GM10248 (cell line): ENCODE measurements at regions not wholly inside any gene's neighbourhood (a gene's known extent, or its start where the extent isn't known, plus 50 kb on each side); places are given as distances from the start of the nearest gene placed in this dataset.
"Not testable (repeated sequence)": the region's sequence is repeated elsewhere in the genome, so short reads cannot be mapped to it uniquely, and the experiment has no call there.

Experiments used
- CTCF ChIA-PET: fragments of 300-600 bp; sonication (Branson Sonifier 250); formaldehyde crosslinking; extraction: SDS; loops from one replicate; lab custom pipeline; 2021; ENCODE audit warnings: antibody characterized with exemption; lab: Yijun Ruan, JAX
- POLR2A ChIA-PET: fragments of 350-650 bp; sonication (Branson Sonifier 250); formaldehyde crosslinking; extraction: SDS; loops from one replicate; lab custom pipeline; 2020; ENCODE audit warnings: antibody characterized with exemption; lab: Yijun Ruan, JAX
- DNase-seq: peaks from one replicate; pipeline ENCODE4 v3.0.0; 2012; ENCODE audit errors: extremely low spot score
- TF ChIP-seq, protein P1 (sequence below): IDR thresholded peaks from 2 replicates; pipeline ENCODE4 v1.5.1; 2012; ENCODE audit warnings: mild to moderate bottlenecking, low read depth; ENCODE audit errors: extremely low read depth, missing control alignments, control extremely low read depth

DNA sequence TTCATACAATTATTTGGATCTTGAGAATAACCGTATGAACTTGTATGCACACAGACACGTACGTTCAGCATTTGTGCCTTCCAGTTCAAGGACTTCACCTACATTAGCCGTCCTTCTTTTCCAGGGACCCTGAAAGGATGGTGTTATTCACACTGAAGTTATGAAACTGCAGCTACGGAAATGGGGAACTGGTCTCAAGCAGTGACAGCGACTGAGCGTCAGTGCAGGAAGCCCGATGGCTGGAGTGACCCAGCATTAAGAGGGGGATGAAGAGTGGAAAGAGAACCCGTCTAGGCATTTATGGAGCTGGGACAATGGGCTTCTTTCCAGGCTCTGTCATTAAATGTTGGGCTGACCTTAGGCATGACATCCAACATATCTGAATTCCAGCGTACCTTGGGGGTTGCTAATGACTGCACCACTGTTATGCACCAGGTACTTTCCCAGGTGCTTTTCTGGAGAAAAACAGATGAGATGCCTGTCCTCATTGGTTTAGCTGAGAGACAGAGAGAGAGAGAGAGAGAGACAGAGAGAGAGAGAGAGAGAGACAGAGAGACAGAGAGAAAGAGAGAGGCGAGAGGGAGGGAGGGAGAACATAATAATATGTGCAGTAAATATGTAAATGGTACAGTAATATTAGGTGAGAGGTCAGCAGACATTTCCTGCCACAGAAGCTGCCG, 204.7 kb upstream of the EXOC2 start:
- CTCF ChIA-PET: interaction anchor here (0.9 to 1.3 kb wide), 6 partner anchors 9 to 166 kb away, joined by 3 to 5 read pairs (median 3); no protein-coding TSS in a partner anchor
- no peak for DNase-seq
- POLR2A ChIA-PET: no interaction called here
- TF ChIP-seq, protein P1, sequence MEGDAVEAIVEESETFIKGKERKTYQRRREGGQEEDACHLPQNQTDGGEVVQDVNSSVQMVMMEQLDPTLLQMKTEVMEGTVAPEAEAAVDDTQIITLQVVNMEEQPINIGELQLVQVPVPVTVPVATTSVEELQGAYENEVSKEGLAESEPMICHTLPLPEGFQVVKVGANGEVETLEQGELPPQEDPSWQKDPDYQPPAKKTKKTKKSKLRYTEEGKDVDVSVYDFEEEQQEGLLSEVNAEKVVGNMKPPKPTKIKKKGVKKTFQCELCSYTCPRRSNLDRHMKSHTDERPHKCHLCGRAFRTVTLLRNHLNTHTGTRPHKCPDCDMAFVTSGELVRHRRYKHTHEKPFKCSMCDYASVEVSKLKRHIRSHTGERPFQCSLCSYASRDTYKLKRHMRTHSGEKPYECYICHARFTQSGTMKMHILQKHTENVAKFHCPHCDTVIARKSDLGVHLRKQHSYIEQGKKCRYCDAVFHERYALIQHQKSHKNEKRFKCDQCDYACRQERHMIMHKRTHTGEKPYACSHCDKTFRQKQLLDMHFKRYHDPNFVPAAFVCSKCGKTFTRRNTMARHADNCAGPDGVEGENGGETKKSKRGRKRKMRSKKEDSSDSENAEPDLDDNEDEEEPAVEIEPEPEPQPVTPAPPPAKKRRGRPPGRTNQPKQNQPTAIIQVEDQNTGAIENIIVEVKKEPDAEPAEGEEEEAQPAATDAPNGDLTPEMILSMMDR: no peak

DNA sequence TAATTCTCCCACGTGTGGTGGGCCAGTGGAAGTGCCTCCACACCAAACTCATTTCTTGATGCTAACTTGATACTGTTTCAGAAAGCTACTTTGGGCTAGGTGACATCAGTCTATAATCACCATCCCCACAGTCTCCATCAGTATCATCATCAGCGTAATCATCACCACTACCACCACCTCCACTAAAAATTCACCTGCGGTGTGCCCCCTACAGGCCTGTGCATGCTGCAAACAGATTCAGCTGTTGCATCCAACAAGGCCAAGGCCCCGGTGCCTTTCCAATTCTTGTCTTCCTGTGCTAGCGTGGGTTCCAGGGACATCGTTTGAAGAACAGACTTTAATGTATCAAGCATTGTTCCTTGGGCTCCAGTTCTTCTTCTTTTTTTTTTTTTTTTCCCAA, 201.3 kb upstream of the EXOC2 start:
- TF ChIP-seq, protein P1: no peak
- ChIA-PET CTCF (interaction anchor here (2.4 kb wide), 1 partner anchor 11 kb away, joined by 7 read pairs; no protein-coding TSS in a partner anchor), POLR2A (no interaction called here)
- DNase-seq: no peak

DNA sequence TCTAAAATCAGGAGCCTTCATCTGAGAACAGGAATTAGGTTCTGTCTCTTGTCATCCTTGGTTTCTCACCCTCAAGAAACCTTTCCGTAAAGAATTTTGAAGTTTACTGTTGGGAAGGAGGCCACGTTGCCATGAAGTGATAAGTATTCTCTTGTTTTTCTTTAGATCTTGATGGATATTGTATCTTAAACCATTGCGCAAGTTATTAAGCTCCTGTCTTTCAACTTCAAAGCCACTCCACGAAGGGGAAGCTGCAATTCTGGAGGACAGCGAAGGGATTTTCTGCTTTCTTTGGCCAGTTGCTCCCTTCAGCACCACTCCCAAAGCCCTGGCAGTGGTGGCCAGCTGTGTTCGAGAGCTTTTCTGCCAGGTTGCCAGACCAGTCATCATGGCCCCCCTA, 198.1 kb upstream of the EXOC2 start:
- no peak for DNase-seq
- TF ChIP-seq, protein P1: no peak
- POLR2A ChIA-PET: no interaction called here
- CTCF ChIA-PET: no interaction called here

DNA sequence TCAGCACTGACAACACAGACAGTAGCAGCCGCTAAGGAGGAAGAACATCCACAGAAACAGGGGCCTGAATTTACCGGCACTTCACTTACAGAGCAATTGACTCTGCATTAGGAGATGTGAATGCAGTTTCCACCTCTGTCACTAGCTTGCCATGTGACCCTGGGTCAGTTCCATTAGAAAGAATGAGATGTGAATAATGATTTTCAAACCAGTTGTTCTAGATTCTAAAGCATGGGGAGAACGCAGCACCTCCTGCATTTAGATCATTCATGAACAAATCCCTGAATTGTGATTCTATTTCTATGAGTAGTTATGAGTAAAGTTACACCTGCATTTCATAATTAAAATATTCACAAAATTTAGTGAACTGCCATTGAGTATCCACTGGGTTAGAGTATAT, 197.3 kb upstream of the EXOC2 start:
- TF ChIP-seq, protein P1: no peak
- DNase-seq: no peak
- POLR2A ChIA-PET: no interaction called here
- CTCF ChIA-PET: no interaction called here

DNA sequence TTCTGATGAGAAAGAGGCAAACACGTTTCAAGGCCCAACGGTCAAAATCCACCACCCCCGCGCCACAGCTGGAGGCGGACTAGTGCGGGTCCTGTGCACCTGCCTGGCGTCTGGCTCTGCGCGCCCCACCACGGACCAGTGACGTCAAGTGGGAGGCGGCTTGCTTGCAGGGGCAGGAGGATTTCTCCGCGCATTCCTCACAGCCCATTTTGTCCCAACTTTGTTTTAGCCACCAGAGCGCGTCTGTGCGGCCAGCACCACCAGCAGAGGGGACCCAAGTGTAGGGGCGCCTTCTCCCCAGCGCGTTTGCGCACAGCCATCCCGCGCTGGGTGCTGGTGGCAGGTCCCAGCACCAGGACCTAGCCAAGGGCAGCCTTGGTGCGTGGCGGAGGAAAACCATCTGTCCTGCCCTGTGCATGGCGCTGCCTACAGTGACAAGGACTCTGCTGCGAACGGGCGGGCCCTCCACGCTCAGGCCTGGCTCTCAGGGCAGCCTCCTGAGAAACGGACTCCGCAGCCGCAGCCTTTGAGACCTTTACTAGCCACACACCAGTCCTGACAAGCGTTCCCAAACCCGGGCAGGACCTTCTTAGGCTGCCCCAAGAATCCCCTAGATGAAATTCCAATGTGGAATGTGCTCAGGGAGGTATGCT, 194.8 kb upstream of the EXOC2 start:
- DNase-seq: no peak
- TF ChIP-seq, protein P1: no peak
- ChIA-PET CTCF (no interaction called here), POLR2A (no interaction called here)

DNA sequence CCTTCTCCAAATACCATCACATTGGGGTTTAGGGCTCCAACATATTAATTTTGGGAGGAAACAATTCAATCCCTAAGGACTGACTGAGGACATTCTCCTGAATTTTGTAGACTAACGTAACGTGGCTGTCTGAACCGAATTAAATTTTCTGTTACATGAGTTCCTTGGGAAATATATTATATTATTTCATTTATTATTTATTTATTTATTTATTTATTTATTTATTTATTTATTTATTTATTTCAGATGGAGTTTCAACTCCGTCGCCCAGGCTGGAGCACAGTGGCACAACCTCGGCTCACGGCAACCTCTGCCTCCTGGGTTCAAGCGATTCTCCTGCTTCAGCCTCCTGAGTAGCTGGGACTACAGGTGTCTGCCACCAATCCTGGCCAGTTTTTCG, 193.2 kb upstream of the EXOC2 start:
- POLR2A ChIA-PET, CTCF ChIA-PET, DNase-seq: not testable (repeated sequence)

DNA sequence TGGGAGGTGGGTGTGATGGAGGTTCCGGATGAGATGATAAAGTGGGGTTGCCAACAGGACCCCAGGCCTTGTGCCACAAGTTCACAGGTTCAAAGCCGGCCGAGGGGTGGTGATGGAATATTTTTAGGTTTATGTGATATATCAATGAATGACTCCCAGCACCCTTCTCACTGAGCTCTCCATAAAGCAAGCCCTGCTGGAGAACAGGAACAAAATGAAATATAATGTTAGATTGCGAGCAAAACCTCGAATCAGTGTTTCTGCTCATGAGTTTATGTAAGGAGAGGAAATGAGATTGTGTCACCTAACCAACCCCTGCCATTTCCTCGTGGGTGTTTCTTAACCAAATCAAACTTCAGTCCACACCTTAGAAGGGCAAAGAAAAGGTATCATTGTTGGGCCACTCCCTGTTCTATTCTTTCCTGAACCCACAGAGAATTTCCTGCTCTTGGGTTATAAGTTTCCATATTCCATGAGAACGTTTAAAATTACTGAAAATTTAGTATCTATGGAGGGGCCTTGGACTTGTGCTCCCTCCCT, 192.2 kb upstream of the EXOC2 start:
- TF ChIP-seq, protein P1: no peak
- no peak for DNase-seq
- ChIA-PET POLR2A (no interaction called here), CTCF (no interaction called here)
